A673 (cell line): ENCODE measurements at regions not wholly inside any gene's neighbourhood (a gene's known extent, or its start where the extent isn't known, plus 50 kb on each side); places are given as distances from the start of the nearest gene placed in this dataset.

Experiments
- EZH2 ChIP-seq: fragments of 200-600 bp; sonication (generic); IDR thresholded peaks from 2 replicates; pipeline ENCODE4 v1.6.1; 2017; ENCODE audit warnings: borderline replicate concordance, low read depth, mild to moderate bottlenecking, mixed read lengths, antibody characterized with exemption, low read length; ENCODE audit not compliant: poor library complexity, severe bottlenecking
- TF ChIP-seq, protein P1 (sequence below): fragments of 300-800, 200-600 bp; sonication (generic); conservative IDR thresholded peaks from 2 replicates; pipeline ENCODE4 v1.5.1; 2017; ENCODE audit warnings: low read depth, mild to moderate bottlenecking, antibody characterized with exemption, low read length, moderate library complexity, mixed read lengths

DNA sequence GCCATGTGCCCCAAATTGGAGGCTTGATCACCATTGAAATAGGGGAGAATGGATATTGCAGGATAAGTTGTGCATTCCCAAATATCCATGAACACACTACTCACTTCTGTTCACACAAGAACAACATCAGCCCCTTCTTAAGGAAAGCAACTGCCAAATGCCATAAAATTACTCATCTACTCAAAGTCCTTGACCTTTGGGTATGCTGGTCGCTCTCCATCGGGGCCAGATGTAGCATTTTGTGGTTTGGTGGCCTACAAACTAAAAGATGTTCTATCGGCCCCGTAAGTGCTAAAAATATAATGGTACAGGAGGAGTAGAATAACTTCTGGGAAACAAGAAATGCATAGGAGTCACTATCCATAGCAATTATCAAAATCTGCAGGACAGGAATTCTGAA is 362.6 kb downstream of the AEBP2 start:
- TF ChIP-seq, protein P1, sequence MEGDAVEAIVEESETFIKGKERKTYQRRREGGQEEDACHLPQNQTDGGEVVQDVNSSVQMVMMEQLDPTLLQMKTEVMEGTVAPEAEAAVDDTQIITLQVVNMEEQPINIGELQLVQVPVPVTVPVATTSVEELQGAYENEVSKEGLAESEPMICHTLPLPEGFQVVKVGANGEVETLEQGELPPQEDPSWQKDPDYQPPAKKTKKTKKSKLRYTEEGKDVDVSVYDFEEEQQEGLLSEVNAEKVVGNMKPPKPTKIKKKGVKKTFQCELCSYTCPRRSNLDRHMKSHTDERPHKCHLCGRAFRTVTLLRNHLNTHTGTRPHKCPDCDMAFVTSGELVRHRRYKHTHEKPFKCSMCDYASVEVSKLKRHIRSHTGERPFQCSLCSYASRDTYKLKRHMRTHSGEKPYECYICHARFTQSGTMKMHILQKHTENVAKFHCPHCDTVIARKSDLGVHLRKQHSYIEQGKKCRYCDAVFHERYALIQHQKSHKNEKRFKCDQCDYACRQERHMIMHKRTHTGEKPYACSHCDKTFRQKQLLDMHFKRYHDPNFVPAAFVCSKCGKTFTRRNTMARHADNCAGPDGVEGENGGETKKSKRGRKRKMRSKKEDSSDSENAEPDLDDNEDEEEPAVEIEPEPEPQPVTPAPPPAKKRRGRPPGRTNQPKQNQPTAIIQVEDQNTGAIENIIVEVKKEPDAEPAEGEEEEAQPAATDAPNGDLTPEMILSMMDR: no peak
- no peak for TF ChIP-seq EZH2
